ENCODE measurements at regions not wholly inside any gene's neighbourhood (a gene's known extent, or its start where the extent isn't known, plus 50 kb on each side); places are given as distances from the start of the nearest gene placed in this dataset.

- no TSS peak for BruUV-seq (replicated peaks)
- in situ Hi-C loops (cut with HindIII; ENCODE audit: extremely low pct_ligation_motif_present, low pct_unique_long_range_greater_than_20kb) = no loop called here
Observed at GRCh38 chr11:70853068-70853769, 399.2 kb downstream of the SHANK2 start.

GRCh38 chr11:70853770-70854108, 398.6 kb downstream of the SHANK2 start:
- 98% methylated on average over 2 of the region's 2 CpGs for WGBS (ENCODE audit: low lambda C conversion rate)
- no TSS peak for BruUV-seq (replicated peaks)
- no peak overlapping the region for H3K9ac ChIP-seq (ENCODE audit: insufficient read depth, low read depth, low read length)
- no peak overlapping the region for H3K27ac ChIP-seq (ENCODE audit: extremely low read length, insufficient read depth, low read length)
- no peak for FAIRE-seq
- no peak for ATAC-seq
- peaks cover 4% of the 10 kb centered on the region; the same call in 1 of the 2 replicates for H4K20me1 ChIP-seq (ENCODE audit: insufficient read depth, low read length)
- H3K79me2 ChIP-seq (ENCODE audit: insufficient read depth, low read length) = no peaks in the 10 kb centered on the region
- no peaks in the 10 kb centered on the region for H3K4me1 ChIP-seq (ENCODE audit: insufficient read depth, low read length)
- no peaks in the 10 kb centered on the region for H3K9me3 ChIP-seq (ENCODE audit: low read length)
- no peak for DNase-seq (ENCODE audit: low spot score)
- peaks cover 7 to 15% of the 10 kb centered on the region in 2 experiments; a peak in 4 of 5 replicates for H3K36me3 ChIP-seq (replicated peaks in 1 of 2; ENCODE audit: control insufficient read depth in 1 of 2, insufficient read depth in 2 of 2, low read length in 2 of 2)
- H3K4me3 ChIP-seq (replicated peaks in 1 of 3; ENCODE audit: insufficient read depth in 1 of 3, low read depth in 2 of 3, low read length in 3 of 3) = no peak overlapping the region
- in situ Hi-C loops (cut with HindIII; ENCODE audit: extremely low pct_ligation_motif_present, low pct_unique_long_range_greater_than_20kb) = no loop called here
- no peak overlapping the region for H2AFZ ChIP-seq (ENCODE audit: low read length)
- intact Hi-C loops (cut with micrococcal nuclease; ENCODE audit: unreplicated experiment) = no loop called here
- ChIA-PET POLR2A (no interaction called here), CTCF (ENCODE audit: low intra/inter-chr PET ratio, low total read pairs) (no interaction called here)
- no peaks in the 10 kb centered on the region for H3K27me3 ChIP-seq (ENCODE audit: control insufficient read depth in 1 of 2, insufficient read depth in 2 of 2, low read length in 2 of 2)
- H3K4me2 ChIP-seq (ENCODE audit: low read depth, low read length) = no peak overlapping the region
- no peak for TF ChIP-seq TAF1 (CRISPR knock-in tag; IDR thresholded peaks at IDR 0.05)
- TF ChIP-seq CENPBD1 (CRISPR knock-in tag; IDR thresholded peaks at IDR 0.05; ENCODE audit: borderline replicate concordance, low read depth) = no peak
- TF ChIP-seq HBP1 (CRISPR knock-in tag; IDR thresholded peaks at IDR 0.05; ENCODE audit: low read depth) = no peak
- no peak for TF ChIP-seq TMF1 (CRISPR knock-in tag; IDR thresholded peaks at IDR 0.05; ENCODE audit: low read depth)
- no peak for TF ChIP-seq RBM22 (optimal IDR thresholded peaks at IDR 0.05; ENCODE audit: low read length)
- TF ChIP-seq CCDC6 (CRISPR knock-in tag; IDR thresholded peaks at IDR 0.05) = no peak
- no peak for TF ChIP-seq ZNF264 (CRISPR knock-in tag; IDR thresholded peaks at IDR 0.05)
- TF ChIP-seq PHF8 (CRISPR knock-in tag; IDR thresholded peaks at IDR 0.05) = no peak
- TF ChIP-seq ATF5 (CRISPR knock-in tag; IDR thresholded peaks at IDR 0.05; ENCODE audit: low read depth) = no peak
- TF ChIP-seq USF2 (IDR thresholded peaks at IDR 0.05; ENCODE audit: low read depth, low read length) = no peak
- TF ChIP-seq USF2 (CRISPR knock-in tag; IDR thresholded peaks at IDR 0.05; ENCODE audit: borderline replicate concordance) = no peak
- no peak for TF ChIP-seq POLR2G (IDR thresholded peaks at IDR 0.05; ENCODE audit: low read depth, low read length)
- TF ChIP-seq SATB2 (CRISPR knock-in tag; IDR thresholded peaks at IDR 0.05) = no peak
- no peak for TF ChIP-seq ZKSCAN5 (CRISPR knock-in tag; IDR thresholded peaks at IDR 0.05)

More at GRCh38 chr11:70853068-70853769, 399.2 kb downstream of the SHANK2 start:
- Histone ChIP-seq H3K27ac (ENCODE audit: extremely low read length, insufficient read depth, low read length) (no peak overlapping the region), H3K4me3 (replicated peaks in 1 of 3; ENCODE audit: insufficient read depth in 1 of 3, low read depth in 2 of 3, low read length in 3 of 3) (no peak overlapping the region), H3K79me2 (ENCODE audit: insufficient read depth, low read length) (no peaks in the 10 kb centered on the region), H3K36me3 (replicated peaks in 1 of 2; ENCODE audit: control insufficient read depth in 1 of 2, insufficient read depth in 2 of 2, low read length in 2 of 2) (peaks cover 11 to 15% of the 10 kb centered on the region in 2 experiments; a peak in 4 of 5 replicates), H3K9me3 (ENCODE audit: low read length) (no peaks in the 10 kb centered on the region), H3K27me3 (ENCODE audit: control insufficient read depth in 1 of 2, insufficient read depth in 2 of 2, low read length in 2 of 2) (no peaks in the 10 kb centered on the region), H4K20me1 (ENCODE audit: insufficient read depth, low read length) (peaks cover 4% of the 10 kb centered on the region; the same call in 1 of the 2 replicates), H3K4me2 (ENCODE audit: low read depth, low read length) (no peak overlapping the region), H2AFZ (ENCODE audit: low read length) (no peak overlapping the region), H3K4me1 (ENCODE audit: insufficient read depth, low read length) (no peaks in the 10 kb centered on the region), H3K9ac (ENCODE audit: insufficient read depth, low read depth, low read length) (no peak overlapping the region)
- ATAC-seq = no peak
- POLR2A ChIA-PET = no interaction called here
- no peak for DNase-seq (ENCODE audit: low spot score)
- no peak for FAIRE-seq
- TF ChIP-seq AGO2 (optimal IDR thresholded peaks at IDR 0.05; ENCODE audit: low read depth, low read length) (peak; percentile 48), ZNF619 (CRISPR knock-in tag; IDR thresholded peaks at IDR 0.05) (no peak)
- CTCF ChIA-PET (ENCODE audit: low intra/inter-chr PET ratio, low total read pairs) = no interaction called here
- intact Hi-C loops (cut with micrococcal nuclease; ENCODE audit: unreplicated experiment) = no loop called here
- WGBS (ENCODE audit: low lambda C conversion rate) = 97% methylated on average over 13 of the region's 20 CpGs
